Mesendoderm (in vitro differentiated cells): ENCODE measurements at regions not wholly inside any gene's neighbourhood (a gene's known extent, or its start where the extent isn't known, plus 50 kb on each side); places are given as distances from the start of the nearest gene placed in this dataset.
A peak's percentile ranks its signal among the peaks of the same experiment; 100 is the strongest.
"Not testable (repeated sequence)": the region's sequence is repeated elsewhere in the genome, so short reads cannot be mapped to it uniquely, and the experiment has no call there.

ENCODE experiments used
- DNase-seq: peaks from one replicate; pipeline ENCODE4 v3.0.0; 2013
- H2AK5ac ChIP-seq: 2 replicates; pipeline ENCODE4 v1.6.1; 2013; ENCODE audit warnings: low read length, inconsistent platforms
- H2BK120ac ChIP-seq: 2 replicates; pipeline ENCODE4 v1.6.1; 2013; ENCODE audit warnings: low read depth, mild to moderate bottlenecking, low read length, moderate library complexity, mixed read lengths
- H2BK15ac ChIP-seq: replicated peaks from 2 replicates; pipeline ENCODE4 v1.6.1; 2013; ENCODE audit warnings: low read depth, mild to moderate bottlenecking, moderate library complexity
- H2BK5ac ChIP-seq: 2 replicates; pipeline ENCODE4 v1.6.1; 2013; ENCODE audit warnings: low read length, inconsistent platforms
- H3K18ac ChIP-seq: 2 replicates; pipeline ENCODE4 v1.6.1; 2013; ENCODE audit warnings: mild to moderate bottlenecking, low read length, mixed read lengths
- H3K23ac ChIP-seq: one replicate; pipeline ENCODE4 v1.6.1; 2013; ENCODE audit warnings: low read length
- H3K27ac ChIP-seq: 2 replicates; pipeline ENCODE4 v1.5.1; 2013; ENCODE audit warnings: low read depth, mild to moderate bottlenecking, inconsistent platforms, low read length, moderate library complexity
- H3K27me3 ChIP-seq: 2 replicates; pipeline ENCODE4 v1.6.1; 2013; ENCODE audit warnings: low read length, control low read depth, mild to moderate bottlenecking, inconsistent platforms; ENCODE audit not compliant: insufficient read depth, poor library complexity
- H3K36me3 ChIP-seq: 2 replicates; pipeline ENCODE4 v1.6.1; 2013; ENCODE audit warnings: low read length, inconsistent platforms; ENCODE audit not compliant: control insufficient read depth, insufficient read depth
- H3K4ac ChIP-seq: one replicate; pipeline ENCODE4 v1.6.1; 2013; ENCODE audit warnings: low read depth, mild to moderate bottlenecking, low read length, moderate library complexity
- H3K4me1 ChIP-seq: 2 replicates; pipeline ENCODE4 v1.6.1; 2013; ENCODE audit warnings: low read depth, low read length, inconsistent platforms; ENCODE audit not compliant: control insufficient read depth
- H3K4me2 ChIP-seq: 2 replicates; pipeline ENCODE4 v1.6.1; 2013; ENCODE audit warnings: low read length
- H3K4me3 ChIP-seq: 2 replicates; pipeline ENCODE4 v1.5.1; 2013; ENCODE audit warnings: mild to moderate bottlenecking, low read length
- H3K56ac ChIP-seq: one replicate; pipeline ENCODE4 v1.6.1; 2013; ENCODE audit warnings: low read length
- H3K79me1 ChIP-seq: 2 replicates; pipeline ENCODE4 v1.6.1; 2013; ENCODE audit warnings: low read length, inconsistent platforms
- H3K79me2 ChIP-seq: 2 replicates; pipeline ENCODE4 v1.6.1; 2013; ENCODE audit warnings: mild to moderate bottlenecking, low read length; ENCODE audit not compliant: control insufficient read depth, insufficient read depth
- H3K9ac ChIP-seq: 2 replicates; pipeline ENCODE4 v1.6.1; 2013; ENCODE audit warnings: low read length, inconsistent platforms
- H4K5ac ChIP-seq: one replicate; pipeline ENCODE4 v1.6.1; 2013; ENCODE audit warnings: low read length
- H4K8ac ChIP-seq: one replicate; pipeline ENCODE4 v1.6.1; 2013; ENCODE audit warnings: low read depth, mild to moderate bottlenecking, control low read depth, low read length, moderate library complexity
- WGBS: extraction: QIAGEN DNeasy Blood & Tissue Kit; methylation state at CpG from one replicate; pipeline ENCODE4 v1.1.7; 2013; ENCODE audit warnings: low lambda C conversion rate, missing lambda C conversion rate; ENCODE audit not compliant: insufficient coverage; ENCODE audit errors: extremely low coverage; 5-methylcytosine and 5-hydroxymethylcytosine counted together

DNA sequence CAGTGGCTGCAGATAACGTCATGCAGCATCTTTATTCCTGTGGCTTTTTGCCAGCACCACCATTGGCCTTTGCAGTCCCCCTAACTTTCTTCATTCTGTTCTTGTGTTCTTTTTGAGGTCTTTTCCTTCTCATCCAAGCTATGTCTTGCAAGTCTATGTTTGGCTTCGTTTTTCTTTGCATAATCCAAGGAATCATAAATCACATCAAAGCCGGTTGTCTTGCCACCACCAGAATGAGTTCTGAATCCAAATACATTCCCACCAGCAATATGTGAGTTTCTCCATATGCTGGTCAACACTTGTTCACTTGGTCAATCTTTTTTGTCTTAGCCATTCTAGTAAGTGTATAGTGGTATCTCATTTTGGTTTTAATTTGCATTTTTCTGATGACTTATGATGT lies 70.6 kb upstream of the AK4 start:
- no peak overlapping the region for H2BK120ac ChIP-seq
- no peak overlapping the region for H4K8ac ChIP-seq
- no peak overlapping the region for H3K23ac ChIP-seq
- no peak overlapping the region for H3K4ac ChIP-seq
- DNase-seq: no peak
- no peaks in the 10 kb centered on the region for H3K36me3 ChIP-seq
- H2AK5ac ChIP-seq: no peak overlapping the region
- no peaks in the 10 kb centered on the region for H3K79me2 ChIP-seq
- no peak overlapping the region for H4K5ac ChIP-seq
- no peak overlapping the region for H3K4me2 ChIP-seq
- H3K9ac ChIP-seq: no peak overlapping the region
- H3K56ac ChIP-seq: no peak overlapping the region
- H3K79me1 ChIP-seq: no peaks in the 10 kb centered on the region
- H3K27me3 ChIP-seq: no peaks in the 10 kb centered on the region
- no peaks in the 10 kb centered on the region for H3K4me1 ChIP-seq
- H2BK5ac ChIP-seq: no peak overlapping the region
- WGBS: no CpG with 5 or more reads among the region's 3 CpGs
- H3K27ac ChIP-seq: no peak overlapping the region
- no peak overlapping the region for H3K4me3 ChIP-seq
- no peak overlapping the region for H3K18ac ChIP-seq
- H2BK15ac ChIP-seq: no peak overlapping the region

DNA sequence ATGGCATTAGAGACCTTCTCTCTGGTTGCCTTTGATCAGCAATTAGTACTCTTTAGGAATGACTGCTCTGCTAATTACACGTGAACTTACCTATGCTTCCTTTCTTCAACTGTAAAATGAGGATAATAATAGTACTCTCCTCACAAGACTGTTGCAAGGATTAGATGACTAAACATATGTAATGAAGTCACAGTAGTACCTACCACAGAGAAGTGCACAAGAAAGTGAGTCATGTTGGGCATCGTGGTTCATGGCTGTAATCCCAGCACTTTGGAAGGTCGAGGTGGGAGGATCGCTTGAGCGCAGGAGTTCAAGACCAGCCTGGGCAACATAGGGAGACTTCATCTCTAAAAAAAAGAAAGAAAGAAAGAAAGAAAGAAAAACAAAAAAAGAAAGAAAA lies 68.1 kb upstream of the AK4 start:
- H2BK5ac ChIP-seq: no peak overlapping the region
- no peak overlapping the region for H3K4me2 ChIP-seq
- H3K4me3 ChIP-seq: no peak overlapping the region
- no peaks in the 10 kb centered on the region for H3K79me1 ChIP-seq
- no peak overlapping the region for H2BK15ac ChIP-seq
- no peak overlapping the region for H2AK5ac ChIP-seq
- no peak overlapping the region for H3K23ac ChIP-seq
- H4K5ac ChIP-seq: no peak overlapping the region
- H4K8ac ChIP-seq: no peak overlapping the region
- H3K79me2 ChIP-seq: no peaks in the 10 kb centered on the region
- no peak overlapping the region for H3K9ac ChIP-seq
- H3K18ac ChIP-seq: no peak overlapping the region
- no peaks in the 10 kb centered on the region for H3K27me3 ChIP-seq
- no peaks in the 10 kb centered on the region for H3K36me3 ChIP-seq
- DNase-seq: no peak
- no peak overlapping the region for H2BK120ac ChIP-seq
- H3K27ac ChIP-seq: no peak overlapping the region
- no peak overlapping the region for H3K4ac ChIP-seq
- no CpG with 5 or more reads among the region's 5 CpGs for WGBS
- no peaks in the 10 kb centered on the region for H3K4me1 ChIP-seq
- H3K56ac ChIP-seq: no peak overlapping the region

DNA sequence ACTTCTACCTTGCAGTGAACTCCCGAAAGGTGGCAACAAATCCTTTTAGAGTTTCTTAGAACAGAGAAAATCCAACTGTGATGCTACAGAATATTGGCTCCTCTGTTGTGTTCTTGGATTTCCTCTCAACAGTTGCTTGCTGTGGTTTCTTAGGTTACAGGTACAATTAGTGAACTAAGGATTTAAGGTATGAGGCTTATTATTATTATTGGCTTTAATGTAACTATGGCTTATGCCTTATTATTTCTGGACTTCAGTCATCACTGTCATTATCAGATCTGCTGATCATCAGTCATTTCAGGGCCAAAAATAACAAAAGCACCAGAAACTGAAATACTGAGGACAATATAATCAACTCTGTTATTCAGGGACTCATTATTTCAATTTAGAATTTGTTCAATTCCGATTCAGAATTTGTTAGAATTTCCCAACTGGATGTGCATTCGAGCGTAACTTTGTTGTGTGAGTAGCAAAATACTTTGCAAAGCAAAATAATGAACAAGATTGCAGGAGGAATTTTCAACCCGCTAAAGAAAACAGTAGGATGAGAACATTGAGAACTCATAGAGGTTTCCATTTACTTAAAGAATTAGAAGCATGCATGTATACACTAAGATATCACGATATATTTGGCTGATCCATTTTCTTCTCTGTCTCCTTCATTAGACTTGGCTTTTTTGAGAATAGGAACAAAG lies 65.5 kb upstream of the AK4 start:
- Histone ChIP-seq H2BK15ac (no peak overlapping the region), H3K79me2 (no peaks in the 10 kb centered on the region), H3K36me3 (no peaks in the 10 kb centered on the region), H3K18ac (no peak overlapping the region), H3K23ac (no peak overlapping the region), H3K9ac (no peak overlapping the region), H4K8ac (no peak overlapping the region), H2BK5ac (no peak overlapping the region), H3K27me3 (no peaks in the 10 kb centered on the region), H3K27ac (no peak overlapping the region), H2BK120ac (no peak overlapping the region), H3K4ac (no peak overlapping the region), H3K4me3 (no peak overlapping the region), H3K4me2 (no peak overlapping the region), H4K5ac (no peak overlapping the region), H3K56ac (no peak overlapping the region), H3K4me1 (no peaks in the 10 kb centered on the region), H2AK5ac (no peak overlapping the region), H3K79me1 (no peaks in the 10 kb centered on the region)
- WGBS: no CpG with 5 or more reads among the region's 6 CpGs
- no peak for DNase-seq

DNA sequence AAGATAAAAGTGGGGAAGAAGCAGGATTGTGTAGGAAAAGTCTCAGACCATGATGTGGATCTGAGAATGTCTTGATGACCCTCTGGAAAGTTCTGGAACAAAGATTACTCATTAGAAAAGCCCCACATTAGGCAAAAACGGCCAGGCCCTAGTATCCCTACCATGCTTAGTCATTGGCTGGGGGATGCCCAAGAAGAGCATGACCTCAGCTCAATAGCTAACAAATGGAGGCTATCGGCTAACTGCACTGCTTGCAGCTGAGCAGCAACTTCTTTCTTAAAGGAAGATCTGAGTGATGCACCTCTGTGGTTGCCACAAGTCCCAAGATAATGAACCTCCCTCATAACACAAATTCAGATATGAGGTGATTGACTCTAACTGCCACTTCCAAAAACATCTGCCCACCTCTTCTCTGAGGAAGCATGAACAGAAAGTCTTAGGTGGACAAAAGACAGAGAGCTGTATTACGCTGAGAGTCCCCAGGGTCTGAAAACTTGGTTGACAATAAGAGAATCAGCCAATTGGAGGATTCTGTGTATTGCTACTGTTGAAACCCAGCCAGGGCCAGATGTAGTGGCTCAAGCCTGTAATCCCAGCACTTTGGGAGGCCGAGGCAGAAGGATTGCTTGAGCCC lies 64.6 kb upstream of the AK4 start:
- H3K27ac ChIP-seq: no peak overlapping the region
- DNase-seq: peak; percentile 6
- H2BK5ac ChIP-seq: no peak overlapping the region
- H3K79me2 ChIP-seq: no peaks in the 10 kb centered on the region
- H3K9ac ChIP-seq: no peak overlapping the region
- no peak overlapping the region for H3K4ac ChIP-seq
- H3K23ac ChIP-seq: no peak overlapping the region
- H2AK5ac ChIP-seq: no peak overlapping the region
- no peak overlapping the region for H3K4me2 ChIP-seq
- no peak overlapping the region for H2BK15ac ChIP-seq
- no peaks in the 10 kb centered on the region for H3K79me1 ChIP-seq
- H3K18ac ChIP-seq: no peak overlapping the region
- H3K56ac ChIP-seq: no peak overlapping the region
- H3K4me3 ChIP-seq: no peak overlapping the region
- no peak overlapping the region for H2BK120ac ChIP-seq
- no CpG with 5 or more reads among the region's 4 CpGs for WGBS
- no peak overlapping the region for H4K5ac ChIP-seq
- no peaks in the 10 kb centered on the region for H3K27me3 ChIP-seq
- no peaks in the 10 kb centered on the region for H3K4me1 ChIP-seq
- no peak overlapping the region for H4K8ac ChIP-seq
- no peaks in the 10 kb centered on the region for H3K36me3 ChIP-seq

DNA sequence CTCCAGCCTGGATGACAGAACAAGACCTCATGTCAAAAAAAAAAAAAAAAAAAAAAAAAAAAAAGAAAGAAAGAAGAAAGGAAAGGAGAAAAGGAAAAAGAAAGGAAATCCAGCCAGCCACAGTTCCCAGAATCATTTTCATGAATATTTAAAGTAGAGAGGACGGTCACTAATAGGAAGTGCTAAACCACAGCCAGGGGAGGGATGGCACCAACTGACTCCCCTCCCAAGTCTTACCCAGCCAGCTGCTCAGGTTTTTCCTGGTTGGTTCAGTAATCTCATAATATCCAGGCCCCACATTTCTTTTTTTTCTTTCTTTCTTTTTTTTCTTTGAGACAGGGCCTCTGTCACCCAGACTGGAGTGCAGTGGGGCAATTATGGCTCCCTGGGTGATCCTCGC lies 63.9 kb upstream of the AK4 start:
- H3K23ac ChIP-seq: no peak overlapping the region
- H3K56ac ChIP-seq: no peak overlapping the region
- H3K4me2 ChIP-seq: no peak overlapping the region
- no peak overlapping the region for H2BK15ac ChIP-seq
- no peak overlapping the region for H3K4me3 ChIP-seq
- no peaks in the 10 kb centered on the region for H3K36me3 ChIP-seq
- H3K9ac ChIP-seq: no peak overlapping the region
- DNase-seq: no peak
- no peaks in the 10 kb centered on the region for H3K27me3 ChIP-seq
- H3K27ac ChIP-seq: no peak overlapping the region
- H3K4me1 ChIP-seq: no peaks in the 10 kb centered on the region
- H3K79me2 ChIP-seq: no peaks in the 10 kb centered on the region
- no peaks in the 10 kb centered on the region for H3K79me1 ChIP-seq
- H2BK5ac ChIP-seq: no peak overlapping the region
- H2AK5ac ChIP-seq: no peak overlapping the region
- H3K18ac ChIP-seq: no peak overlapping the region
- no peak overlapping the region for H4K8ac ChIP-seq
- no CpG with 5 or more reads among the region's 2 CpGs for WGBS
- H3K4ac ChIP-seq: no peak overlapping the region
- H2BK120ac ChIP-seq: no peak overlapping the region
- H4K5ac ChIP-seq: no peak overlapping the region

DNA sequence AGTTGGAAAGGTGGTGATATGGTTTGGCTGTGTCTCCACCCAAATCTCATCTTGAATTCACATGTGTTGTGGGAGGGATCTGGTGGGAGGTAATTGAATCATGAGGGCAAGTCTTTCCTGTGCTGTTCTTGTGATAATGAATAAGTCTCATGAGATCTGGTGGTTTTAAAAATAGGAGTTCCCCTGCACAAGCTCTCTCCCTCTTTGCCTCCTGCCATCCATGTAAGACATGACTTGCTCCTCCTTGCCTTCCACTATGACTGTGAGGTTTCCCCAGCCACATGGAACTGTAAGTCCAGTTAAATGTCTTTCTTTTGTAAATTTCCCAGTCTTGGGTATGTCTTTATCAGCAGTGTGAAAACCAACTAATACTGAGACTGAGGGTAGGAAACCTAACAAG lies 60.5 kb upstream of the AK4 start:
- not testable (repeated sequence) for H2AK5ac ChIP-seq, H3K36me3 ChIP-seq, H3K23ac ChIP-seq, H2BK15ac ChIP-seq, H3K79me1 ChIP-seq, H2BK5ac ChIP-seq, H3K4me1 ChIP-seq, H3K4me3 ChIP-seq, H3K56ac ChIP-seq, H3K18ac ChIP-seq, H3K79me2 ChIP-seq, H4K8ac ChIP-seq, H3K27ac ChIP-seq, DNase-seq, H3K4me2 ChIP-seq, H3K9ac ChIP-seq, H3K4ac ChIP-seq, H2BK120ac ChIP-seq, H4K5ac ChIP-seq, H3K27me3 ChIP-seq
